Heart right ventricle (tissue), 16 donors: ENCODE measurements at regions not wholly inside any gene's neighbourhood (a gene's known extent, or its start where the extent isn't known, plus 50 kb on each side); places are given as distances from the start of the nearest gene placed in this dataset.

ENCODE experiments used
- ATAC-seq, 8 donors: fragments of 200-7000 bp; cut with Tn5 transposase; one replicate each; pipeline ENCODE4 v1.9.1; 2020; ENCODE audit warnings: mild to moderate bottlenecking in 8 of 8, moderate library complexity in 8 of 8, moderate number of reproducible peaks in 1 of 8
- DNase-seq, 2 donors: peaks; one replicate each; pipeline ENCODE4 v3.0.0-alpha.2; 2020
- H3K27ac ChIP-seq, 10 donors: fragments of 200-600 bp; sonication (generic) in 2 of 10; one replicate each; pipeline versions ENCODE4 v1.5.0 to v1.8.0; 2020 to 2022; ENCODE audit warnings: mild to moderate bottlenecking in 3 of 10
- H3K27me3 ChIP-seq, 7 donors: fragments of 200-600 bp; one replicate each; pipeline ENCODE4 v1.8.0; 2021 to 2022; ENCODE audit warnings: mild to moderate bottlenecking in 2 of 7
- H3K36me3 ChIP-seq, 9 donors: fragments of 200-600 bp; sonication (generic) in 1 of 9; one replicate each; pipeline versions ENCODE4 v1.5.0 to v1.8.0; 2020 to 2022; ENCODE audit warnings: mild to moderate bottlenecking in 2 of 9
- H3K4me1 ChIP-seq, 9 donors: fragments of 200-600 bp; sonication (generic) in 1 of 9; one replicate each; pipeline versions ENCODE4 v1.5.0 to v1.8.0; 2020 to 2022; ENCODE audit warnings: mild to moderate bottlenecking in 4 of 9
- H3K4me3 ChIP-seq, 10 donors: fragments of 200-600 bp; sonication (generic) in 2 of 10; one replicate each; pipeline versions ENCODE4 v1.5.0 to v1.8.0; 2020 to 2022; ENCODE audit warnings: mild to moderate bottlenecking in 7 of 10, moderate library complexity in 2 of 10
- H3K9me3 ChIP-seq, 11 donors: fragments of 200-600 bp in 10 of 11; sonication (generic) in 2 of 11; one replicate each; pipeline versions ENCODE4 v1.5.0 to v1.8.0; 2013 to 2022; ENCODE audit warnings: mild to moderate bottlenecking in 2 of 11, control low read depth in 1 of 11, moderate library complexity in 1 of 11
- WGBS, 2 donors: extraction: QIAGEN DNeasy Blood & Tissue Kit; methylation state at CpG; one replicate each; pipeline ENCODE4 v1.1.7; 2013; ENCODE audit warnings: inconsistent platforms in 1 of 2; 5-methylcytosine and 5-hydroxymethylcytosine counted together
- intact Hi-C, 10 donors: fragments of 100-400 bp; cut with DNase I; formaldehyde crosslinking; loops; one replicate each; pipeline versions ENCODE4 v1.11.1 to v1.14.2; 2022
- TF ChIP-seq, protein P1 (sequence below), 9 donors: fragments of 200-600 bp; sonication (generic) in 2 of 9; IDR thresholded peaks; one replicate each; pipeline versions ENCODE4 v1.5.0 to v1.8.0; 2021 to 2022; ENCODE audit warnings: antibody characterized with exemption in 9 of 9, mild to moderate bottlenecking in 5 of 9, moderate library complexity in 1 of 9
- donor health status: Arrhythmogenic right ventricular cardiomyopathy.
- donor health status: ischemic (EF 13 %, LVEDD 7.1; RV severe dilation, severe dysfunction).
- donor health status: healthy with polysubstance abuse.
- donor health status: DM: no; HTN: yes; CAD: no.
- donor health status: DM: no; HTN: no; CAD: no.
- donor health status: ischemic (EF 25% LVEDD 6.9; RV normal size, moderate dysfunction).
- donor health status: ischemic (EF 25% LVEDD 5.7; RV mildly dilated, moderate dysfunction).
- donor health status: healthy.
- donor health status: DM: yes; HTN: yes; CAD: no.
- donor health status: Ischemic cardiomyopathy.
- donor health status: ischemic (EF 35%, LVEDD 5.7; RV mildly dilated, moderate dysfunction).
- donor health status: nonischemic (EF 11% LVEDD 7.7; RV severe dilation, severe dysfunction).
- donor health status: DM: yes; HTN: yes; CAD: no.
- donor health status: PGD.
- donor health status: ischemic (EF 29% LVEDD 5.4; RV normal size, mild dysfunction).
- donor health status: nonischemic (EF 23%, LVEDD 6.1; RV moderate dilation, normal function).

DNA sequence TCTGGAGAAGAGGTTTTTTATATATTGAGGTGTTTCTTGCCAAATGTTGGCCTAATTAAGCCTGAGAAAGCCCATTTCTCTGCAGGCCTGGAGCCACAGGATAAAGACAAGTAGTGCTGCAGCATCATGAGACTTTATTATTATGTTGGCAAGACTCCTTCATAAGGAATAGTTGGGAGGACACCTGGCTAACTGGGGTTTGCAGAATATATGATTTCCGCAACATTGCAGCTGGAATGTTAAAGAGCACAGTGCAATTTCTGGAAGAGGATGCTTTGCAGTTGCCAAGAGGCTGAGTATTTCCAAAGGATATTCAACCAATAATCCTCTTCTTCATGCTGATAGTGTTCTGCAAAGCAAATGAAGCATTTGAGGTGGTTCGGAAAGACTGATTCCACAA lies 1512.8 kb upstream of the LRRTM3 start:
- WGBS, 2 donors, result 92 to 95% methylated on average over 2 of the region's 2 CpGs
- Histone ChIP-seq H3K9me3 (peaks cover 0 to 35% (median 2%) of the 10 kb centered on the region in 11 donors), H3K4me3 (no peak overlapping the region), H3K36me3 (no peaks in the 10 kb centered on the region), H3K4me1 (no peaks in the 10 kb centered on the region), H3K27me3 (no peaks in the 10 kb centered on the region), H3K27ac (no peak overlapping the region)
- intact Hi-C loops, result no loop called here
- DNase-seq (no peak), ATAC-seq (no peak)
- TF ChIP-seq, protein P1, sequence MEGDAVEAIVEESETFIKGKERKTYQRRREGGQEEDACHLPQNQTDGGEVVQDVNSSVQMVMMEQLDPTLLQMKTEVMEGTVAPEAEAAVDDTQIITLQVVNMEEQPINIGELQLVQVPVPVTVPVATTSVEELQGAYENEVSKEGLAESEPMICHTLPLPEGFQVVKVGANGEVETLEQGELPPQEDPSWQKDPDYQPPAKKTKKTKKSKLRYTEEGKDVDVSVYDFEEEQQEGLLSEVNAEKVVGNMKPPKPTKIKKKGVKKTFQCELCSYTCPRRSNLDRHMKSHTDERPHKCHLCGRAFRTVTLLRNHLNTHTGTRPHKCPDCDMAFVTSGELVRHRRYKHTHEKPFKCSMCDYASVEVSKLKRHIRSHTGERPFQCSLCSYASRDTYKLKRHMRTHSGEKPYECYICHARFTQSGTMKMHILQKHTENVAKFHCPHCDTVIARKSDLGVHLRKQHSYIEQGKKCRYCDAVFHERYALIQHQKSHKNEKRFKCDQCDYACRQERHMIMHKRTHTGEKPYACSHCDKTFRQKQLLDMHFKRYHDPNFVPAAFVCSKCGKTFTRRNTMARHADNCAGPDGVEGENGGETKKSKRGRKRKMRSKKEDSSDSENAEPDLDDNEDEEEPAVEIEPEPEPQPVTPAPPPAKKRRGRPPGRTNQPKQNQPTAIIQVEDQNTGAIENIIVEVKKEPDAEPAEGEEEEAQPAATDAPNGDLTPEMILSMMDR (IDR thresholded peaks at IDR 0.05), result no peak

DNA sequence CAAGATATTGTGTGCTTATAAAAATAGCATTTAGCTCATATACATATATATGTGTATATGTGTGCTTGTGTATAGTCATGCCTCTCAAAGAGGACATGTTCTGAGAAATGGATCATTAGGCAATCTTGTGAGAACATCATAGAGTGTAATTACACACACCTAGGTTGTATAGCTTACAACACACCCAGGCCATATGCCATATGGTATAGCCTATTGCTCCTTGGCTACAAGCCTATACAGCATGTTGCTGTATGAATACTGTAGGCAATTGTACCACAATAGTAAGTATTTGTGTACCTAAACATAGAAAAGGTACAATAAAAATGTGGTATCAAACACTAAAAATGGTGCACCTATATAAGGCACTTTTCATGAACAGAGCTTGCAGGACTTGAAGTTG lies 1510.5 kb upstream of the LRRTM3 start:
- TF ChIP-seq, protein P1 (IDR thresholded peaks at IDR 0.05), result no peak
- H3K27ac ChIP-seq, result no peak overlapping the region
- no peak overlapping the region for H3K4me3 ChIP-seq
- H3K27me3 ChIP-seq, result no peaks in the 10 kb centered on the region
- intact Hi-C loops, result no loop called here
- DNase-seq (no peak), ATAC-seq (no peak)
- H3K9me3 ChIP-seq, result peaks cover 0 to 38% (median 2%) of the 10 kb centered on the region in 11 donors
- H3K36me3 ChIP-seq, result no peaks in the 10 kb centered on the region
- H3K4me1 ChIP-seq, result no peaks in the 10 kb centered on the region

DNA sequence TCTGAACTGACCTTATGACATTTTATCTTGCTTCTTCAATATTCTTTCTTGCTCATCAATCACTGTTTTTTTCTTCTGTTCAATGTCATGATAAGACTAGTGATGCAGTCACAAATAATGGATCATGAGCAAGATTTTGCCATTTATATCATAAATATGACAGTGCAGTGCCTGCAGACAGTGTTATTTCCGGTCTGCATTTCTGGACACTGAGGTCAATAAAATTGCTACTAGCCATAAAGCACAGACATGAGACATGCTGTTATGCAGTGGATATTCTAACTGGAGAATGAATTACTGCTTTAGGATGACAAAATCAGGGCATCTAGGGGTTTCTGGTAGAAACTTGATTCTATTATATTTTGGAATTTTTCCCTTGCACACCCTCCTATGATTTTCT lies 1509.7 kb upstream of the LRRTM3 start:
- no peaks in the 10 kb centered on the region for H3K4me1 ChIP-seq
- intact Hi-C loops, result no loop called here
- WGBS, 2 donors, result 75 to 76% methylated on average over 1 of the region's 1 CpG

DNA sequence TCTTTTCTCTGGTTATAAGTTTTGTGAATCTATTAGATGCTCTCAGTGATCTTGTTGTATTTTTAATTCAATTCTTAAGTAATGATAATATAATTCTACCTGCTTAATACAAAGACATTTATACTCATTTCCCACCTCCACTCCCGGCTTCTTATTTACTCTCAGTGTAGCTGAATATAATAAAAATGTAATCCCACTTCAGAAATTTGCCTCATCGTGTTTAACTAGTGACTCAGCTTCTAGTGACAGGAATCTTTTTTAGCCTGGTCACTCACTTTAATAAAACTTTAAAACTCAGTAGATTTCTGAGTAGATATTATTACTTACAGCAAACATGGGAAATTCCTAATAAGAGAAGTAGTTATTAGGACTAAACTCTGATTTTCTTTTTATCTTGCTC lies 1506.2 kb upstream of the LRRTM3 start:
- WGBS, 2 donors, result 73 to 79% methylated on average over 2 of the region's 2 CpGs
- TF ChIP-seq, protein P1 (IDR thresholded peaks at IDR 0.05), result no peak
- no peak for ATAC-seq

More for the DNA sequence above, 1509.7 kb upstream of the LRRTM3 start:
- Histone ChIP-seq H3K27me3 (no peaks in the 10 kb centered on the region), H3K36me3 (no peaks in the 10 kb centered on the region), H3K4me3 (no peak overlapping the region), H3K9me3 (peaks cover 0 to 38% (median 2%) of the 10 kb centered on the region in 11 donors), H3K27ac (no peak overlapping the region)
- DNase-seq (no peak), ATAC-seq (no peak)
- TF ChIP-seq, protein P1 (IDR thresholded peaks at IDR 0.05), result no peak

More for the DNA sequence above, 1506.2 kb upstream of the LRRTM3 start:
- Histone ChIP-seq H3K27me3 (no peaks in the 10 kb centered on the region), H3K9me3 (peaks cover 0 to 24% (median 0%) of the 10 kb centered on the region in 11 donors), H3K4me3 (no peak overlapping the region), H3K4me1 (no peaks in the 10 kb centered on the region), H3K36me3 (no peaks in the 10 kb centered on the region), H3K27ac (no peak overlapping the region)
- intact Hi-C loops, result no loop called here
- DNase-seq, result no peak
